ENCODE measurements at regions not wholly inside any gene's neighbourhood (a gene's known extent, or its start where the extent isn't known, plus 50 kb on each side); places are given as distances from the start of the nearest gene placed in this dataset.

- DNase-seq (ENCODE audit: insufficient read length, low spot score), result no peak
- no peak for FAIRE-seq
- TF ChIP-seq POLR2A (IDR thresholded peaks at IDR 0.05; ENCODE audit: low read depth, low read length), result no peak
Observed at GRCh38 chr18:24914171-24914525, 437.8 kb downstream of the ZNF521 start.

DNA sequence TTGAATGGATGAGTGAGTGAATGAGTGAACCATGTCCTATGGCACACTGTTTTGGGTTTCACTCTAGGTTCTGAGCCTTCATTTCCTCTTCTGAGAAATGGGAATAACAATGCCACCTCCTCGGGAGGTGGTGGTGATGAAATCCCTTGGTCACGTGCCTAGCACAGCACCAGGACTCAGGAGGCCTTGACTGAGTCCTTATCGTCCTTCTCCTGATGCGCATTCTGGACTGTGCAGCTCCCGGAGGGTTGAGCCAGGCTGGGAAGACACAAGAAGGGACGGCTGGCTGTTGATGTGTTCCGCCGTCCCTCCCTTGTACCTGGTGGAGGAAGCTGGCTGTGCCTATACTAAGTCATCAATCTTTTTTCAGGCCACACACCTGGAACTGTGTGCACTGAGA lies 437.3 kb downstream of the ZNF521 start:
- no peak for TF ChIP-seq POLR2A (IDR thresholded peaks at IDR 0.05; ENCODE audit: low read depth, low read length)
- FAIRE-seq (no peak), DNase-seq (ENCODE audit: insufficient read length, low spot score) (no peak)

- DNase-seq (ENCODE audit: insufficient read length, low spot score) (no peak), FAIRE-seq (no peak)
- no peak for TF ChIP-seq POLR2A (IDR thresholded peaks at IDR 0.05; ENCODE audit: low read depth, low read length)
Observed at GRCh38 chr18:24915547-24915946, 436.4 kb downstream of the ZNF521 start.

DNA sequence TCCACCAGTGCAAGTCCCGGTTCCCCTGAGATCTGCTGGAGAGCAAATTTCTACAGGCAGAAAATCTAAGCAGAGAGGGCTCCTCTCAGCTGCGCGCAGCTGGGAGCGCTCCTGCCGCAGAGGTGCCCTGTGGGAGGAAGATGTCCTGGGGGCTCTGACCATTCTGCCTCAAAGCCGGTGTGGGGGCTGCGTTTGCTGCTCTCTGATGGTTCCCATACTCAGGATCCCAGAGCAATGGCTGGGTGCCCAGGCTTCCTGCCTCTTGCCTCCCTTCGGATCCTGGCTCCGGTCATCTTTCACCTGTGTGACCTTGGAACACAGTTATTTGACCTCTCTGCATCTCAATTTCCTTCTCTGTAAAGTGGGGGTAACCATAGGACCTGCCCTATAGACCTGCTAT lies 434.2 kb downstream of the ZNF521 start:
- DNase-seq (ENCODE audit: insufficient read length, low spot score) (no peak), FAIRE-seq (no peak)
- TF ChIP-seq POLR2A (IDR thresholded peaks at IDR 0.05; ENCODE audit: low read depth, low read length), result no peak

DNA sequence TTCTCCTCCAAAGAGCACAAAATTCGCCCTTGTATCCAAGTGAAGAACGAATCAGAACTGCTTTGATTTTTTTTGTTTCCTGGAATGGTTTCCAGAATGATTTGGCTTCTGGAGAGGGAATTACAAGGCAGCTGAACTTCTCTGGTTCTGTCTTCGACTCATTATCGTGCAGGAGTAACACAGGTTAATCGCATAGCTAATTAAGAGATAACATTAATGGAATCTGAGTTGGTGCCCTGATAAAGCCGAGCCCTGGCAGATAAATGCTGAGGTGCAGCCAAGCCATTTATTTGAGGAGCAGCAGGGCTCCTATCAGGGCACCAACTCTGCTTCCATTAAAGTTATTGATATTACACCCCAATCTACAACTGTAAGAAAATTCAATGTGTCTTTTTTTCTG lies 433.7 kb downstream of the ZNF521 start:
- DNase-seq (ENCODE audit: insufficient read length, low spot score) (no peak), FAIRE-seq (no peak)
- TF ChIP-seq POLR2A (IDR thresholded peaks at IDR 0.05; ENCODE audit: low read depth, low read length), result no peak

GRCh38 chr18:24919181-24919797 lies 432.7 kb downstream of the ZNF521 start:
- no peak for TF ChIP-seq POLR2A (IDR thresholded peaks at IDR 0.05; ENCODE audit: low read depth, low read length)
- FAIRE-seq (no peak), DNase-seq (ENCODE audit: insufficient read length, low spot score) (no peak)

GRCh38 chr18:24922491-24922890 lies 429.5 kb downstream of the ZNF521 start:
- FAIRE-seq (no peak), DNase-seq (ENCODE audit: insufficient read length, low spot score) (no peak)

GRCh38 chr18:24923138-24923537 lies 428.8 kb downstream of the ZNF521 start:
- TF ChIP-seq POLR2A (IDR thresholded peaks at IDR 0.05; ENCODE audit: low read depth, low read length), result no peak
- DNase-seq (ENCODE audit: insufficient read length, low spot score) (no peak), FAIRE-seq (no peak)

More at GRCh38 chr18:24922491-24922890, 429.5 kb downstream of the ZNF521 start:
- TF ChIP-seq POLR2A (IDR thresholded peaks at IDR 0.05; ENCODE audit: low read depth, low read length), result no peak

DNA sequence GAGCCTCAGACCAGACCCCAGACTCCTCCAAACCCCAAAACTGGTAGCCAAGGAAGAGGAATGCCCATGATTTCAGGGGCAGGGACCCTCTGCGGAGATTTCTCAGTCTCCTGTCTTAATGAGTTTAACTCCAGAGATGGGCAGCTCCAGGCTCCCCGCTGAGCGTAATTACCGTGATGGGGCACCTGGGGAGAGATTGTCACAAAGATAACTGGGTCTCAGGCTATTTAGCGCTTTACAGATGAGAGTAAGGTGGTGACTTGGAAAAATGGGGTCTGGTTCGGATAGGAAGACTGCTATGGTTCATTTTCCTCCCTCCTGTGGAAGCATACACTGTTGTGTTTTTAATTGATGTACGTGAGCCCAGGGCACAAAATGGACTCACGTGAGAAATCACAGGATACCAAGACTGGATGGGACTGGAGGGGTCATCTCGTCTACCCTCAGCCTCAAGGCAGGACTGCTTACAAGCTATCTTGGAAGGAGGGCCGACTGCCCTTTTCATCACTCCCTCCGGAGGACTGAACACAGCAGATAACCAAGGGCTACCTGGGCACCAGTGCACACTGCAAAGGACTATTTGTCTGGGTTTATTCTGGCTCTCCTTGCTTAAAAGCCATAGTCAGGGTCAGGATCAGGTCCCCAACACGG lies 427.8 kb downstream of the ZNF521 start:
- DNase-seq (ENCODE audit: insufficient read length, low spot score) (no peak), FAIRE-seq (no peak)
- no peak for TF ChIP-seq POLR2A (IDR thresholded peaks at IDR 0.05; ENCODE audit: low read depth, low read length)

- FAIRE-seq (no peak), DNase-seq (ENCODE audit: insufficient read length, low spot score) (no peak)
Observed at GRCh38 chr18:24926649-24927048, 425.3 kb downstream of the ZNF521 start.

DNA sequence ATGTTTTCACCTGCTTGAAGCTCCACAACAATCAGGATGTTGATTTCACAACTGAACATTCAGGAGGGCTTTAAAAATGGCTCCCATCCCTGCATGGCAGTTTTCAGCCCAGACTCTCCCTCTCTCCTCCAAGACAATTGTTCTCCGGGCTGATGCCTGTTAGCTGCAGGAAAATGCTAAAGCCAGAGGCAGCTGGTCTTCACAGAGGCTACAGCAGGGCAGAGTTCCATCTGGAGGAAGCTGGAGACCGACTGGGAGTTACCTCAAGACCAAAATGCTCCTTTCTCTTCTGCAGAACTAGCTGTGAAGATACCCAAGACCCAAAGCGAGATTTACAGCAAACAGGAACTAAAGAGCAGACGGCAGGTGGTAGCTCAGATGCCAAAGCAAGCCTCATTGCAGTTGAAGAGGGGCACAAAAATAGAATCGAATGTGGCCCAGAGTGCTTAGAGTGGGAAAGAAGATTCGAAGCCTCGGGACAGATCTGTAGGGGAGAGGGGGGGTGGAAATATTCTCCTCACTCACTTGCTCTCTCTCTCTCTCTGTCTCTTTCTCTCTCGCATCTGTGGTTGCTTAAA lies 423.6 kb downstream of the ZNF521 start:
- no peak for DNase-seq (ENCODE audit: insufficient read length, low spot score)
- TF ChIP-seq POLR2A (IDR thresholded peaks at IDR 0.05; ENCODE audit: low read depth, low read length), result no peak
- FAIRE-seq, result no peak

More at GRCh38 chr18:24926649-24927048, 425.3 kb downstream of the ZNF521 start:
- TF ChIP-seq POLR2A (IDR thresholded peaks at IDR 0.05; ENCODE audit: low read depth, low read length), result no peak

DNA sequence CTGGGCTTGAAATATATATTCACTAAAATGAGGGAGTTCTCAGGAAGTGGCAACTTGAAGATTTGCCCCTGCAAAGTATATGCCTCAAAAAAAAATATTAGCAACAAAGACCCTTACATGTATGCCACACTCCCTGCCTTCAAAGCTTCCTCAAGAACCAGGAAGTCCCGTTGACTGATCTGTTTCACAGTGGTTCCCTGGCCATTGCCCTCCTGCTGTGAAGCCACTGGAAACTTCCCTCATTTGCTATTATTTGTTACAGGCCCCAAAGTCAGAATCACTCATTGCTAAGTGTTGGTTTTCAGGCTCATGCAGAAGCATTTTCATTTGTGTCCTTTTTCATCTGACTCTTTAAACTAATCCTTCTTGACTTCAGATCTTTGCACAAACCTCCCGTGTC lies 421.5 kb downstream of the ZNF521 start:
- FAIRE-seq (no peak), DNase-seq (ENCODE audit: insufficient read length, low spot score) (no peak)
- TF ChIP-seq POLR2A (IDR thresholded peaks at IDR 0.05; ENCODE audit: low read depth, low read length), result no peak

DNA sequence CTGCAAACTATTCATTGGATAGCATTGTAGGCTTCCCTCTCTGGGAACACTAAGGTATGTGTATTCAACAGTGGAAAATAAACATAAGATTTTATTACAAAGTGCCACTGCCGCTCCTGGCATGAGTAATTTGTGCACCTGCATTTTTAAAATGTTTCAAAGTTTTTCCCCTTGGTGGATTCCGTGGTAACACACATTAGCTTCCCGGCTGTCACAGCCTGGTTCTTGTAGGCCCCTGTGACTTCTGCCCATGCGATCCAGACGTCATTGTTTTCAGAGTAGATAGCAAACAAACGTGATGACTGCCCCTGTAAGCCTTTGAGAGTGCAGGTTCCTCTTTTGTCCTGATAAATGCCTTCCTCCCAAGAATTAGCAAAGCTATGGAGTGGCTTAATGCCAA lies 421.0 kb downstream of the ZNF521 start:
- DNase-seq (ENCODE audit: insufficient read length, low spot score), result no peak

DNA sequence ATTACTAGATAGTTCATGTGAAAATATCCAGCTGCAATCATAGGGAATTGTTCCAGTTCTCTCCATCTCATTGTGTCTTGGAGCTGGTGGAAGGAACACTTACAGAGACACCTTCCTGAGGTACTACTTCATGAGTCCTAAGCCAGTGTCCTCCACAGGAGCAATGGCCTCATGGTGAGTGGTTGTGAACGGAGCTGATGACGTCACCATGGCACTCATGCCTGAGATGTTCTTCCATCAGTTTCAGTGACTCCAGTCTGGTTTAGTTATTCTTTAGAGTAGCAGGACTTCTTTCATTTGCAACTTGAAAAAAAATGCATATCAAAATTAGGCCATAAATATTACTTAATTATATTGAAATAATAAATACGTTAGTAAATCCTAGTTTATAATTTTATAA lies 418.6 kb downstream of the ZNF521 start:
- TF ChIP-seq POLR2A (IDR thresholded peaks at IDR 0.05; ENCODE audit: low read depth, low read length), result no peak
- no peak for FAIRE-seq
- DNase-seq (ENCODE audit: insufficient read length, low spot score), result no peak

More for the DNA sequence above, 421.0 kb downstream of the ZNF521 start:
- no peak for FAIRE-seq
- no peak for TF ChIP-seq POLR2A (IDR thresholded peaks at IDR 0.05; ENCODE audit: low read depth, low read length)

All from H54 (cell line).